ENCODE measurements at regions not wholly inside any gene's neighbourhood (a gene's known extent, or its start where the extent isn't known, plus 50 kb on each side); places are given as distances from the start of the nearest gene placed in this dataset.

GRCh38 chr9:82558346-82558745 lies 504.6 kb downstream of the RASEF start:
- Histone ChIP-seq H3K4me3 (ENCODE audit: severe bottlenecking) (no peak overlapping the region), H3K27ac (ENCODE audit: poor library complexity, severe bottlenecking) (no peak overlapping the region), H3K4me1 (ENCODE audit: insufficient read depth, poor library complexity, severe bottlenecking) (no peaks in the 10 kb centered on the region), H3K36me3 (ENCODE audit: low read depth) (no peaks in the 10 kb centered on the region), H3K27me3 (ENCODE audit: insufficient read depth, poor library complexity, severe bottlenecking) (no peaks in the 10 kb centered on the region), H3K9me3 (ENCODE audit: severe bottlenecking) (no peaks in the 10 kb centered on the region)
- no peak for TF ChIP-seq CTCF (IDR thresholded peaks at IDR 0.05; ENCODE audit: poor library complexity, severe bottlenecking)
- DNase-seq (ENCODE audit: low spot score) (no peak), ATAC-seq (ENCODE audit: low read depth) (no peak)

- H3K9me3 ChIP-seq (ENCODE audit: severe bottlenecking): no peaks in the 10 kb centered on the region
- no peak for ATAC-seq (ENCODE audit: low read depth)
- no peak overlapping the region for H3K27ac ChIP-seq (ENCODE audit: poor library complexity, severe bottlenecking)
- TF ChIP-seq CTCF (IDR thresholded peaks at IDR 0.05; ENCODE audit: poor library complexity, severe bottlenecking): no peak
- H3K4me3 ChIP-seq (ENCODE audit: severe bottlenecking): no peak overlapping the region
- H3K36me3 ChIP-seq (ENCODE audit: low read depth): no peaks in the 10 kb centered on the region
- no peaks in the 10 kb centered on the region for H3K4me1 ChIP-seq (ENCODE audit: insufficient read depth, poor library complexity, severe bottlenecking)
- H3K27me3 ChIP-seq (ENCODE audit: insufficient read depth, poor library complexity, severe bottlenecking): no peaks in the 10 kb centered on the region
- DNase-seq (ENCODE audit: low spot score): no peak
These were observed 503.9 kb downstream of the RASEF start for GRCh38 chr9:82558855-82559630.

- Histone ChIP-seq H3K4me1 (ENCODE audit: insufficient read depth, poor library complexity, severe bottlenecking) (no peaks in the 10 kb centered on the region), H3K27me3 (ENCODE audit: insufficient read depth, poor library complexity, severe bottlenecking) (no peaks in the 10 kb centered on the region), H3K27ac (ENCODE audit: poor library complexity, severe bottlenecking) (no peak overlapping the region), H3K9me3 (ENCODE audit: severe bottlenecking) (no peaks in the 10 kb centered on the region), H3K4me3 (ENCODE audit: severe bottlenecking) (no peak overlapping the region), H3K36me3 (ENCODE audit: low read depth) (no peaks in the 10 kb centered on the region)
- no peak for ATAC-seq (ENCODE audit: low read depth)
- no peak for DNase-seq (ENCODE audit: low spot score)
- no peak for TF ChIP-seq CTCF (IDR thresholded peaks at IDR 0.05; ENCODE audit: poor library complexity, severe bottlenecking)
These were observed 502.9 kb downstream of the RASEF start for GRCh38 chr9:82560036-82560435.

- H3K9me3 ChIP-seq (ENCODE audit: severe bottlenecking): no peaks in the 10 kb centered on the region
- no peak overlapping the region for H3K27ac ChIP-seq (ENCODE audit: poor library complexity, severe bottlenecking)
- no peak for ATAC-seq (ENCODE audit: low read depth)
- H3K27me3 ChIP-seq (ENCODE audit: insufficient read depth, poor library complexity, severe bottlenecking): no peaks in the 10 kb centered on the region
- no peaks in the 10 kb centered on the region for H3K36me3 ChIP-seq (ENCODE audit: low read depth)
- no peak for TF ChIP-seq CTCF (IDR thresholded peaks at IDR 0.05; ENCODE audit: poor library complexity, severe bottlenecking)
- no peak for DNase-seq (ENCODE audit: low spot score)
- no peak overlapping the region for H3K4me3 ChIP-seq (ENCODE audit: severe bottlenecking)
- no peaks in the 10 kb centered on the region for H3K4me1 ChIP-seq (ENCODE audit: insufficient read depth, poor library complexity, severe bottlenecking)
These were observed 502.5 kb downstream of the RASEF start for GRCh38 chr9:82560457-82560904.

GRCh38 chr9:82563094-82563493 lies 499.8 kb downstream of the RASEF start:
- ATAC-seq (ENCODE audit: low read depth): no peak
- Histone ChIP-seq H3K9me3 (ENCODE audit: severe bottlenecking) (no peaks in the 10 kb centered on the region), H3K27me3 (ENCODE audit: insufficient read depth, poor library complexity, severe bottlenecking) (no peaks in the 10 kb centered on the region), H3K36me3 (ENCODE audit: low read depth) (no peaks in the 10 kb centered on the region), H3K4me1 (ENCODE audit: insufficient read depth, poor library complexity, severe bottlenecking) (no peaks in the 10 kb centered on the region), H3K4me3 (ENCODE audit: severe bottlenecking) (no peak overlapping the region), H3K27ac (ENCODE audit: poor library complexity, severe bottlenecking) (no peak overlapping the region)
- no peak for DNase-seq (ENCODE audit: low spot score)
- TF ChIP-seq CTCF (IDR thresholded peaks at IDR 0.05; ENCODE audit: poor library complexity, severe bottlenecking): no peak

Measured in RWPE2 (cell line).